ENCODE measurements at regions not wholly inside any gene's neighbourhood (a gene's known extent, or its start where the extent isn't known, plus 50 kb on each side); places are given as distances from the start of the nearest gene placed in this dataset.

GRCh38 chr5:107169867-107170266 is 500.9 kb downstream of the EFNA5 start:
- TF ChIP-seq CREB1 (IDR thresholded peaks at IDR 0.05; ENCODE audit: low read depth): no peak
- no peak for TF ChIP-seq REST (IDR thresholded peaks at IDR 0.05; ENCODE audit: low read depth)
- TF ChIP-seq EP300 (IDR thresholded peaks at IDR 0.05; ENCODE audit: borderline replicate concordance): no peak
- TF ChIP-seq TAF1 (IDR thresholded peaks at IDR 0.05; ENCODE audit: low read depth): no peak
- TF ChIP-seq ZBTB7A (IDR thresholded peaks at IDR 0.05; ENCODE audit: low read depth): no peak
- TF ChIP-seq FOXM1 (IDR thresholded peaks at IDR 0.05; ENCODE audit: borderline replicate concordance, low read depth): no peak
- TF ChIP-seq NFIC (IDR thresholded peaks at IDR 0.05): no peak
- no peak for TF ChIP-seq CEBPB (IDR thresholded peaks at IDR 0.05)
- TF ChIP-seq RAD21 (IDR thresholded peaks at IDR 0.05; ENCODE audit: low read depth): no peak
